ENCODE measurements at regions not wholly inside any gene's neighbourhood (a gene's known extent, or its start where the extent isn't known, plus 50 kb on each side); places are given as distances from the start of the nearest gene placed in this dataset.

DNA sequence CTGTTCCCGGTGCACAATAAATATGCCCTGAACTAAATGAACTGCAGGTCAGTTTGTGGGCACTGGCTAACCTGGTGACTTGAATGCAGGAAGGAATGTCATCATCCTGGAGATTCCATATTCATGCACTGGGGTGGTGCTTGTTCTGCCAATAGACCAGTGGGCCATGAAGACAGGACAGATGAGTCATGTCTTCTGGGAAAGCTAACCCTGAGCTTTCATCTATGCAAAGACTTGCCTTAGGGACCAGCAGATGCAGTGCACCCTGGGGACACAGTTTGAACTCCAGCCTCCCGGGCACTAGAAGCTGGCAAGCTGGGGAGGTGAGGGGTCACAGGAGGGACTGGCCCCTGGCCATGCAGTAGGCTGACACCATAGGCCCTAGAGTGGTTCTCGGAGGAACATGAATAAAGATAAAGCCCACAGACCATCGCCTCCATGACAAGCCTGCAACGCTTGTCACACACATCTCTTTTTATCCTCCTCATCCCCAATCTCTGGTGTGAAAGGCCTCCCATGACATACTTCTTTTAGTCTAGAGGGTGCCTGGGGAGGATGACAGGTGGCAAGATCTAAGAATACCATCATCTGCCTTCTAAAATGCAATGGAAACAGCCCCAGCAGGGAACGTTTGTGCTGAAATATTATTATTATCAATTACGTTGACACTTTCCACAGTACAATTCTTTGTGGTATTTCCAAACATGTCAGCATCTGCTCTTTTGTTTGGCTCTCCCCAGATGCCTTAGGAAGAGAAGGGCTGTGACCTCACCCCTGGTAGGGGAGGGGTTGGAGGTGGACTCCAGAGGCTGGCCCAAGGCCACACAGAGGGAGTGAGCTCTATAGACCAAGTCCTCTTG is 267.4 kb upstream of the RAB6C start:
- no peaks in the 10 kb centered on the region for H3K9me3 ChIP-seq
- H3K27ac ChIP-seq, result no peak overlapping the region
- H3K36me3 ChIP-seq, result no peaks in the 10 kb centered on the region
- no peaks in the 10 kb centered on the region for H3K27me3 ChIP-seq
- no peak for TF ChIP-seq CTCF (IDR thresholded peaks at IDR 0.05)
- 69 to 71% methylated on average over 7 of the region's 7 CpGs for WGBS, 2 donors
- H3K4me1 ChIP-seq, result no peaks in the 10 kb centered on the region
- H3K4me3 ChIP-seq, result no peak overlapping the region
- no peak for DNase-seq (ENCODE audit: low spot score in 2 of 2)

DNA sequence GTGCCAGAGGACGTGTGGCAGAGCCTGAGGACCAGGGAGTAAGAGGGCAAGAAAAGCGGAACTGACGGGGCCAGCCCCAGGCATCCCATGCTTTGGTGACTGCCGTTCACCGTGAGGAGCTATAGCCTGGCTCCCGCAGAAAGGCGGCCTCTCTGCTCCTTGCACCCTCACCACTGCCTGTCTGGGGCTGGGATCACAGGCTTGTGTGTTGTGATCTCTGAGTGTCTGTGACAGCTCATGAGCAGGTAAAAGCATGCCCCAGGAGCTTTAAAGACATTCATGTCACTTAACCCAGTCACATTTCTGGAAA is 266.8 kb upstream of the RAB6C start:
- WGBS, 2 donors, result 76 to 83% methylated on average over 7 of the region's 7 CpGs
- Histone ChIP-seq H3K27me3 (no peaks in the 10 kb centered on the region), H3K9me3 (no peaks in the 10 kb centered on the region), H3K27ac (no peak overlapping the region), H3K4me3 (no peak overlapping the region), H3K4me1 (no peaks in the 10 kb centered on the region), H3K36me3 (no peaks in the 10 kb centered on the region)
- no peak for DNase-seq (ENCODE audit: low spot score in 2 of 2)
- TF ChIP-seq EP300 (IDR thresholded peaks at IDR 0.05), result no peak
- TF ChIP-seq CTCF (IDR thresholded peaks at IDR 0.05), result no peak
- no peak for TF ChIP-seq POLR2A (IDR thresholded peaks at IDR 0.05)

DNA sequence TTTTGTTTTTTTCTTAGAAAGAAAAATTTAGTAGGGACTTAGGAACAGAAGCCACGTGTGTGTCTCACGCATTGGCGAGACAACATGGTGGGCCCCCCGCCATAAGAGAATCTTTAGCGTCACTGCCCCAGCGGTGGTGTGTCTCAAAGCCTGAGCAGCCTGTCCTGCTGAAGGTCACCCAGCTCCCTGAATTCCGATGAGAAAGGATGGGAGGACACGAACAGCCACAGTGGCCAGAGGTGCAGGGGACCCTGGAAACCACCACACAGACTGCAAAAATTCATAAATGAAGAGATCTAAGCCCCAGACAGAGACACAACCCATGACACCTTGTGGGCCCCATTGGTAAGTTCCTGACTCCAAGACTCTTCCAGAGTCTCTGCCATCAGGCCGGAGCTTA is 266.1 kb upstream of the RAB6C start:
- no peak overlapping the region for H3K4me3 ChIP-seq
- H3K9me3 ChIP-seq, result no peaks in the 10 kb centered on the region
- no peak for DNase-seq (ENCODE audit: low spot score in 2 of 2)
- no peaks in the 10 kb centered on the region for H3K36me3 ChIP-seq
- no peaks in the 10 kb centered on the region for H3K27me3 ChIP-seq
- TF ChIP-seq CTCF (IDR thresholded peaks at IDR 0.05) (no peak), EP300 (IDR thresholded peaks at IDR 0.05) (no peak), POLR2A (IDR thresholded peaks at IDR 0.05) (no peak)
- 85 to 90% methylated on average over 9 of the region's 9 CpGs for WGBS, 2 donors
- no peak overlapping the region for H3K27ac ChIP-seq
- no peaks in the 10 kb centered on the region for H3K4me1 ChIP-seq

DNA sequence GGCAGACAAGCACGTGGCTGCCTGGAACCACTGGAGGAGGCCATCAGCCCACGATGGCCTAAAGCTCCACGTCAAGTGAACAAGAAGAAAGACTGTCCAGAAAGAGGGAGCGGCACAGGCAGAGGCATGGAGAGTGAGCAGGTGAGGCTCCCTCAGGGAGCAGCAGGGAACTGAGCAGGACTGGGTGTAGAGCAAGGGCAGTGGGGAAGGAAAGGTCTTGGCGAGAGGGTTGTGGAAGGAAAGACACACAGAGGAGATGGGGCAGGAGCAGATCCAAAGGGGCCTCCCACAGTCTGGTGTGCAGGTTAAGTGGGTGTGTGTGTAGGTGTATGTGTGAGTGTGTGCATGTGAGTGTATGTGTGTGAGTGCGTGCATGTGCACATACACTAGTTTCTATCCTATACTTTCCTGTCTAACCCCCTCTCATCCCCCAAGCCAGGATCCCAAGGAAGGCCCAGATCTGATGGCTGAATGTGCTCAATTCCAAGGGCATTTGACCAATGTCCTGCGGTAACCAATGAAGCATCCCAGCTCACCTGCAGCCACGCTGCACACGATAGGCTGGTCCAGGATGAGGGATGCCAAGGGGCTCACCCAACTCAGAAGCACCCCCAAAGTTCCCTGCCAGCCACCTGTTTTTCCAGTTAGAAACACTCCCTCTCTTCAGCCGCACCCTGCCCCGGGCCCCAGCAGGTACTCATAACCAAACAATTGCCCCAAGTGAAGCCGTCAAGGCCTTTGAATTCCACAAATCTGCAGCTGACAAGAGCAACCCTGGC is 262.5 kb upstream of the RAB6C start:
- Histone ChIP-seq H3K36me3 (no peaks in the 10 kb centered on the region), H3K4me3 (no peak overlapping the region), H3K27ac (no peak overlapping the region), H3K27me3 (no peaks in the 10 kb centered on the region), H3K4me1 (no peaks in the 10 kb centered on the region), H3K9me3 (no peaks in the 10 kb centered on the region)
- WGBS, 2 donors, result 81 to 82% methylated on average over 12 of the region's 12 CpGs
- no peak for DNase-seq (ENCODE audit: low spot score in 2 of 2)
- TF ChIP-seq POLR2A (IDR thresholded peaks at IDR 0.05) (no peak), EP300 (IDR thresholded peaks at IDR 0.05) (no peak), CTCF (IDR thresholded peaks at IDR 0.05) (no peak)

DNA sequence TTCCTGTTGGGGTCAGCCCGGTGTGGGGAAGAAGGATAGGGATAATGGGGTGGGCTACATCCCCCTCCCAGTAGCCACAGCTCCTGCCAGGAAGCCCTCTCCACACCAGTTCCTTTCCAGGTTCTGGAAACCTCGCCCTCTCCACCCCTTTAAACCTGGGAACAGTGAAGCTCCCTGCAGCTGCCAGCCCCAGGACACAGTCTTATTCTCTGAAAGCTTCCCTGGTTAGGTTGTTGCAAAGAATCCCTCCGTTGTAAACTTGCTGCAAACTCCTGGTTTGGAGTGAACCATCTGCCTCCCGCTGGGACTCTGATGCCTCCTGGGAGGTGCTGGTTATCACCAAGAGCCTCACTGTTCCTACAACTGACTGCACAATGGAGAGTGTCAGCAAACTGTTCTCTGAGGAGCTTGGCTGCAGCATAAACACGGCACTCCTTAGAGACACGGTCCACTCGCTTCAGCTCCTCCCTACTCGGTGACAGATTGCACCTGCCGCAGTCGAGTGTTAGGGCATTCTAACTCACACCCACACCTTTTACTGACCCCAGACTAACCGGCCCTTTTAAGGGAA is 261.8 kb upstream of the RAB6C start:
- Histone ChIP-seq H3K27me3 (no peaks in the 10 kb centered on the region), H3K4me1 (no peaks in the 10 kb centered on the region), H3K36me3 (no peaks in the 10 kb centered on the region), H3K27ac (no peak overlapping the region), H3K4me3 (no peak overlapping the region), H3K9me3 (no peaks in the 10 kb centered on the region)
- no peak for DNase-seq (ENCODE audit: low spot score in 2 of 2)
- 35 to 40% methylated on average over 11 of the region's 11 CpGs for WGBS, 2 donors
- no peak for TF ChIP-seq CTCF (IDR thresholded peaks at IDR 0.05)
- no peak for TF ChIP-seq EP300 (IDR thresholded peaks at IDR 0.05)
- TF ChIP-seq POLR2A (IDR thresholded peaks at IDR 0.05), result no peak
